Activated B cell treated with CpG ODN at 0.5 μM for 24 hours (primary cell): ENCODE measurements at regions not wholly inside any gene's neighbourhood (a gene's known extent, or its start where the extent isn't known, plus 50 kb on each side); places are given as distances from the start of the nearest gene placed in this dataset.

Experiments used
- ATAC-seq: fragments of 200-7000 bp; cut with Tn5 transposase; one replicate; pipeline ENCODE4 v1.10.0; 2021; ENCODE audit warnings: low read depth, mild to moderate bottlenecking, moderate library complexity
- CTCF ChIA-PET: fragments of 350-600 bp; sonication (Branson Sonifier 250); formaldehyde crosslinking; loops from one replicate; lab custom pipeline; 2021; ENCODE audit warnings: antibody characterized with exemption; lab: Charles Lee
- POLR2A ChIA-PET: fragments of 350-600 bp; sonication (Branson Sonifier 250); formaldehyde crosslinking; loops from one replicate; lab custom pipeline; 2021; ENCODE audit warnings: antibody characterized with exemption; lab: Charles Lee
- DNase-seq: peaks from one replicate; pipeline ENCODE4 v3.0.0; 2022
- H3K27ac Mint-ChIP-seq: one replicate; pipeline ENCODE4 v1.8.0; 2020; ENCODE audit warnings: mixed read lengths
- H3K27me3 Mint-ChIP-seq: one replicate; pipeline ENCODE4 v1.8.0; 2021; ENCODE audit warnings: mixed read lengths
- H3K36me3 Mint-ChIP-seq: one replicate; pipeline ENCODE4 v1.8.0; 2021; ENCODE audit warnings: low read depth, mixed read lengths
- H3K4me1 Mint-ChIP-seq: one replicate; pipeline ENCODE4 v1.8.0; 2021; ENCODE audit warnings: mixed read lengths
- H3K4me3 Mint-ChIP-seq: one replicate; pipeline ENCODE4 v1.8.0; 2020; ENCODE audit warnings: mild to moderate bottlenecking, mixed read lengths
- H3K9me3 Mint-ChIP-seq: one replicate; pipeline ENCODE4 v1.8.0; 2020; ENCODE audit warnings: mixed read lengths
- intact Hi-C: fragments of 100-400 bp; cut with micrococcal nuclease; formaldehyde crosslinking; loops from one replicate; pipeline ENCODE4 v1.15.1; 2024
- TF ChIP-seq, protein P1 (sequence below): fragments of 200-600 bp; IDR thresholded peaks from one replicate; pipeline ENCODE4 v1.8.0; 2022; ENCODE audit warnings: antibody characterized with exemption, mild to moderate bottlenecking

DNA sequence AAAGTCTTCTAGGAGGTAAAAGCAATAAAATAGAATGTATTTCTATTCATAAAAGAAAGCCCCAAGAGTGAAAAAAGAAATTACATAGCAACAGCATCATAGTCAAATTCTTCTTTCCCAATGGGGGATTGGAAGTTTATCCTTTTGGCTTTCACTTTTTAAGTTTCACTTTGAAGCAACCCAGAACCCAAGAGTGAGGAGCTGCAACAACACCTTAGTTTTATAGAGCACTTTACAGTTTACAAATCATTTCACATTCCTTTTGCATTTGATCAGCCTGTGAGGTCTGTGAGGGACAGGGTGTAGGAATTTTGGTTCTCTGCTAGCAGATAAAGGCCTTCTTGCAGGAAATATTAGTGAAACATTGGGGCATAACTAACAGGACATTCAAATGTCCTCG lies 112.0 kb upstream of the NDP start:
- Mint-ChIP-seq H3K4me1 (no peaks in the 10 kb centered on the region), H3K9me3 (no peaks in the 10 kb centered on the region), H3K27ac (no peak overlapping the region), H3K27me3 (no peaks in the 10 kb centered on the region), H3K4me3 (no peak overlapping the region), H3K36me3 (no peaks in the 10 kb centered on the region)
- POLR2A ChIA-PET, result no interaction called here
- ATAC-seq (no peak), DNase-seq (no peak)
- intact Hi-C loops, result no loop called here
- TF ChIP-seq, protein P1, sequence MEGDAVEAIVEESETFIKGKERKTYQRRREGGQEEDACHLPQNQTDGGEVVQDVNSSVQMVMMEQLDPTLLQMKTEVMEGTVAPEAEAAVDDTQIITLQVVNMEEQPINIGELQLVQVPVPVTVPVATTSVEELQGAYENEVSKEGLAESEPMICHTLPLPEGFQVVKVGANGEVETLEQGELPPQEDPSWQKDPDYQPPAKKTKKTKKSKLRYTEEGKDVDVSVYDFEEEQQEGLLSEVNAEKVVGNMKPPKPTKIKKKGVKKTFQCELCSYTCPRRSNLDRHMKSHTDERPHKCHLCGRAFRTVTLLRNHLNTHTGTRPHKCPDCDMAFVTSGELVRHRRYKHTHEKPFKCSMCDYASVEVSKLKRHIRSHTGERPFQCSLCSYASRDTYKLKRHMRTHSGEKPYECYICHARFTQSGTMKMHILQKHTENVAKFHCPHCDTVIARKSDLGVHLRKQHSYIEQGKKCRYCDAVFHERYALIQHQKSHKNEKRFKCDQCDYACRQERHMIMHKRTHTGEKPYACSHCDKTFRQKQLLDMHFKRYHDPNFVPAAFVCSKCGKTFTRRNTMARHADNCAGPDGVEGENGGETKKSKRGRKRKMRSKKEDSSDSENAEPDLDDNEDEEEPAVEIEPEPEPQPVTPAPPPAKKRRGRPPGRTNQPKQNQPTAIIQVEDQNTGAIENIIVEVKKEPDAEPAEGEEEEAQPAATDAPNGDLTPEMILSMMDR, result no peak
- CTCF ChIA-PET, result no interaction called here

DNA sequence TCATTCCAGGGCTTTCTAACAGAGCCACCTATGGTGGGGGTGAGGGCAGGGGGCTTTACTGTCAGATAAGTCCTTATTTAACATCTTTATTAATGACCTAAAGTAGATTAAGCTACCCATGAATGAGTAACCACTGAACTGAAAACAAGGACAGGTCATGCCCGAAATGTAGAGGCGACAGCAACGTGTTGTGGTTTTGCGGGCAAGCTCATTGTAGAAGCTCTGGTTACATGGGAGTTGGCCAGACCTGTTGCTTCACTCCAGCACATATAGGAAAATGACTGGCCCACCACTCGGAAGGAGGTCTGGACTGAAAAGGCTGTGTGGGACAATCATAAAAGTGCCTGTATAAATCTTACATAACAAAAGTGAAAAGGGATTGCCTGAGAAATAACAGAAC lies 109.6 kb upstream of the NDP start:
- DNase-seq (no peak), ATAC-seq (no peak)
- Mint-ChIP-seq H3K9me3 (peaks cover 4% of the 10 kb centered on the region), H3K36me3 (no peaks in the 10 kb centered on the region), H3K27ac (no peak overlapping the region), H3K27me3 (no peaks in the 10 kb centered on the region), H3K4me3 (no peak overlapping the region), H3K4me1 (no peaks in the 10 kb centered on the region)
- ChIA-PET CTCF (no interaction called here), POLR2A (no interaction called here)
- TF ChIP-seq, protein P1, result no peak
- intact Hi-C loops, result no loop called here

DNA sequence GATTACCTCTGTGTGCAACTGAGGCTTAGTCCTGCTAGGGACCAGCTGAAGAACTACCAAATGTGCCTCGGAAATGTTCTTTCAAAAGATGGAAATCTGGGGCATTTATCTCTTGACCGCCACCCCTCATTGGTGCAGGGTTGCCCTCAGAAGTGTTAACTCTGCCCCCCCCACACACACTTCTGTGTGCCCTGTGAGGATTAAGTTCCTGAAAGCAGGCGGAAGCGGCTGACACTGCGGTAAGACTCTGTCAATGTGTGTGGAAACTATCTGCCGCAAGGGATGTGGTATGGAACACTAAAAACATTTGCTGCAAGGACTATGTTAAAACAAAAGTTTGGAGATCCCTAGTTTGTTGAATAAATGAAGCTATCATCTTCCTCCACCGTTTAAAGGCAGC lies 106.9 kb upstream of the NDP start:
- H3K4me1 Mint-ChIP-seq, result no peaks in the 10 kb centered on the region
- peaks cover 4% of the 10 kb centered on the region for H3K9me3 Mint-ChIP-seq
- ATAC-seq, result no peak
- H3K36me3 Mint-ChIP-seq, result no peaks in the 10 kb centered on the region
- no peak for DNase-seq
- no peaks in the 10 kb centered on the region for H3K27me3 Mint-ChIP-seq
- intact Hi-C loops, result no loop called here
- POLR2A ChIA-PET, result no interaction called here
- TF ChIP-seq, protein P1, result no peak
- CTCF ChIA-PET, result no interaction called here
- H3K27ac Mint-ChIP-seq, result no peak overlapping the region
- H3K4me3 Mint-ChIP-seq, result no peak overlapping the region

DNA sequence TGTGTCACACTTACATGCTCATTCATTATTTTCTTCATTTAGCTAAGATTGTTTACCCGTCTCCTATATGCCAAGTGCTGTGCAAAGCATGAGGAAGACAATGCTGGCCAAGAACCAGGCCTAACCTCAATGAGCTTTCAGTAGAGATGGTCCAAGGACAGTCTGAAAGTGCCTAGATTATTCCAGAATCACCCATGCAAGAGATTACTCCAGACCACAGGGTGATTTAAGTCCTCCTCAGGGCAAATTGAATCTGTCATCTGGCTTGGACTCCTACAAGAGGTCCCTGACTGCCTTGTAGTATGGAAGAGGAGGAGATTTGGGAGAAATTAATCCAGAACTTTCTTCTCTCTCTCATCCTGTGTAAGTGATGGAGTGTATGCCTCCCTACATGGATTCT lies 99.4 kb upstream of the NDP start:
- DNase-seq (no peak), ATAC-seq (no peak)
- intact Hi-C loops, result no loop called here
- H3K9me3 Mint-ChIP-seq, result no peaks in the 10 kb centered on the region
- TF ChIP-seq, protein P1, result no peak
- H3K27ac Mint-ChIP-seq, result no peak overlapping the region
- no peaks in the 10 kb centered on the region for H3K27me3 Mint-ChIP-seq
- no peaks in the 10 kb centered on the region for H3K4me1 Mint-ChIP-seq
- CTCF ChIA-PET, result no interaction called here
- POLR2A ChIA-PET, result no interaction called here
- H3K36me3 Mint-ChIP-seq, result no peaks in the 10 kb centered on the region
- H3K4me3 Mint-ChIP-seq, result no peak overlapping the region

DNA sequence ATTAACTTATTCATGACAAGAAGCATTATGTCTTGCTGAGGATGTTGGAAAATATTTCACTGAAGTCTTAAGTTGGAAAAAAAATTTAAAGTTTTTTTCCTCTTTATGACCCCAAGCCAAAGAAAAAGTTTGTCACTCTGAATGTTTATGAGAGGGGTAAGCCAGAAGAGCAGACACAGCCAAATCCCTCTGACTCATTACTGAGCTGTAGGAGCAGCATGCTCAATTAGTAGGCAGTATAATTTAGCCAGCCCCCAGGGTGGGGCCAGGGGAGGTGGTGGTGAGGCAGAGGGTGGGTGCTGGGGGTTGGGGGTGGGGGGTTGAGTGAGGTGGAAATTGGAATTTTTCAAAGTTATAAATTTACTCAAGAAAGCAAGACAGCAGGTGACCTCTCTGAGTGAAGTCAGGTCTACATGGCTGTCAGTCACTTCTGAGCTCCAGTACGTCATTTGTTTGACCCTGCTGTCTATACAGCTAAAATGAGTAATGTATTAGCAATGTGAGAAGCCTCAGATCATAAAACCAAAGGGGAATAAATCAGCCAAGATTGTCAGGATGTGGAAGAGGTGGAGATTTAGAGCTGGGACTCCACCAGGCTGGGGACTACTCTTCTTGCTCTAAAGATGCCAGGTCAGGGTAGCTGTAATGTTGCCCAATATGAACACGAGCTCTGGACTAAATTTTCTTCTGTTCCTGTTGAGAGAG lies 98.8 kb upstream of the NDP start:
- POLR2A ChIA-PET, result no interaction called here
- no peak for DNase-seq
- no peaks in the 10 kb centered on the region for H3K4me1 Mint-ChIP-seq

More for the DNA sequence above, 98.8 kb upstream of the NDP start:
- no peak for ATAC-seq
- no peak overlapping the region for H3K4me3 Mint-ChIP-seq
- no peaks in the 10 kb centered on the region for H3K36me3 Mint-ChIP-seq
- intact Hi-C loops, result no loop called here
- no peaks in the 10 kb centered on the region for H3K27me3 Mint-ChIP-seq
- H3K9me3 Mint-ChIP-seq, result no peaks in the 10 kb centered on the region
- no peak overlapping the region for H3K27ac Mint-ChIP-seq
- CTCF ChIA-PET, result no interaction called here
- TF ChIP-seq, protein P1, result no peak
